CD14-positive monocyte (primary cell): ENCODE measurements at regions not wholly inside any gene's neighbourhood (a gene's known extent, or its start where the extent isn't known, plus 50 kb on each side); places are given as distances from the start of the nearest gene placed in this dataset.

ENCODE experiments used
- DNase-seq, 3 donors: peaks; one replicate each; pipeline ENCODE4 v3.0.0-alpha.2; 2011 to 2022
- H2AFZ ChIP-seq: 2 replicates; pipeline ENCODE4 v1.6.0; 2012; ENCODE audit warnings: mild to moderate bottlenecking, low read depth, low read length, inconsistent platforms; ENCODE audit not compliant: insufficient read depth, poor library complexity, severe bottlenecking
- H3K27ac ChIP-seq, 2 donors: 1 replicate in 1 of 2; 2 replicates in 1 of 2; pipeline ENCODE4 v1.5.1; 2012 to 2013; ENCODE audit warnings: low read length in 2 of 2, control low read depth in 1 of 2, inconsistent platforms in 1 of 2, low read depth in 1 of 2, mild to moderate bottlenecking in 1 of 2
- H3K27me3 ChIP-seq, 2 donors: one replicate each; pipeline versions ENCODE4 v1.6.0 to v1.6.1; 2011 to 2013; ENCODE audit warnings: low read length in 2 of 2; ENCODE audit not compliant: control insufficient read depth in 2 of 2, insufficient read depth in 2 of 2
- H3K36me3 ChIP-seq, 2 donors: replicated peaks in 1 of 2; 1 replicate in 1 of 2; 2 replicates in 1 of 2; pipeline versions ENCODE4 v1.5.1 to v1.6.1; 2012 to 2013; ENCODE audit warnings: low read length in 2 of 2, control low read depth in 1 of 2, inconsistent platforms in 1 of 2, mild to moderate bottlenecking in 1 of 2; ENCODE audit not compliant: insufficient read depth in 2 of 2, control insufficient read depth in 1 of 2
- H3K4me1 ChIP-seq, 2 donors: 1 replicate in 1 of 2; 2 replicates in 1 of 2; pipeline versions ENCODE4 v1.5.1 to v1.6.1; 2012 to 2013; ENCODE audit warnings: low read length in 2 of 2, control low read depth in 1 of 2, inconsistent platforms in 1 of 2, mild to moderate bottlenecking in 1 of 2, moderate library complexity in 1 of 2; ENCODE audit not compliant: insufficient read depth in 2 of 2, control insufficient read depth in 1 of 2
- H3K4me2 ChIP-seq: replicated peaks from 2 replicates; pipeline ENCODE3; 2012; ENCODE audit warnings: low read length, moderate library complexity, mild to moderate bottlenecking; ENCODE audit not compliant: poor library complexity, severe bottlenecking; ENCODE audit errors: extremely low read depth
- H3K4me3 ChIP-seq, 3 experiments: fragments of 200-600 bp in 1 of 3; sonication (generic) in 1 of 3; replicated peaks in 1 of 3; 1 replicate in 2 of 3; 2 replicates in 1 of 3; pipeline ENCODE4 v1.5.1; 2011 to 2013; ENCODE audit warnings: low read length in 3 of 3, mild to moderate bottlenecking in 3 of 3, control low read depth in 2 of 3, low read depth in 2 of 3, inconsistent platforms in 1 of 3, moderate library complexity in 1 of 3
- H3K79me2 ChIP-seq: 2 replicates; pipeline ENCODE4 v1.6.0; 2012; ENCODE audit warnings: mild to moderate bottlenecking, control low read depth, inconsistent platforms, low read length, moderate library complexity; ENCODE audit not compliant: insufficient read depth
- H3K9ac ChIP-seq: 2 replicates; pipeline ENCODE4 v1.6.0; 2017; ENCODE audit warnings: low read length, mild to moderate bottlenecking; ENCODE audit not compliant: insufficient read depth, poor library complexity, severe bottlenecking
- H3K9me3 ChIP-seq, 2 donors: replicated peaks in 1 of 2; 1 replicate in 1 of 2; 2 replicates in 1 of 2; pipeline versions ENCODE4 v1.5.1 to v1.6.1; 2012 to 2013; ENCODE audit warnings: low read length in 2 of 2, control low read depth in 1 of 2; ENCODE audit not compliant: control insufficient read depth in 1 of 2, insufficient read depth in 1 of 2
- H4K20me1 ChIP-seq: 2 replicates; pipeline ENCODE4 v1.6.0; 2012; ENCODE audit warnings: mild to moderate bottlenecking, low read length, control low read depth, moderate library complexity; ENCODE audit not compliant: insufficient read depth
- H3K27ac Mint-ChIP-seq, 7 donors: one replicate each; pipeline ENCODE4 v1.8.0; 2020; ENCODE audit warnings: mild to moderate bottlenecking in 7 of 7, mixed read lengths in 7 of 7, moderate library complexity in 6 of 7, inconsistent platforms in 2 of 7
- H3K27me3 Mint-ChIP-seq, 3 donors: one replicate each; pipeline ENCODE4 v1.8.0; 2021 to 2022; ENCODE audit warnings: low read depth in 3 of 3, mild to moderate bottlenecking in 3 of 3, mixed read lengths in 3 of 3, moderate library complexity in 3 of 3, inconsistent platforms in 1 of 3
- H3K36me3 Mint-ChIP-seq, 2 donors: one replicate each; pipeline ENCODE4 v1.8.0; 2020; ENCODE audit warnings: mixed read lengths in 2 of 2, inconsistent platforms in 1 of 2, mild to moderate bottlenecking in 1 of 2
- H3K4me1 Mint-ChIP-seq: one replicate; pipeline ENCODE4 v1.8.0; 2020; ENCODE audit warnings: mild to moderate bottlenecking, mixed read lengths
- H3K4me3 Mint-ChIP-seq, 2 donors: one replicate each; pipeline ENCODE4 v1.8.0; 2020; ENCODE audit warnings: mild to moderate bottlenecking in 2 of 2, mixed read lengths in 2 of 2, moderate library complexity in 1 of 2
- H3K9me3 Mint-ChIP-seq, 7 donors: one replicate each; pipeline ENCODE4 v1.8.0; 2020 to 2022; ENCODE audit warnings: mixed read lengths in 7 of 7, mild to moderate bottlenecking in 6 of 7, moderate library complexity in 6 of 7, inconsistent platforms in 2 of 7
- CTCF ChIP-seq: fragments of 200-600 bp; IDR thresholded peaks from one replicate; pipeline ENCODE4 v1.8.0; 2022; ENCODE audit warnings: antibody characterized with exemption, mild to moderate bottlenecking
- WGBS: methylation state at CpG from one replicate; pipeline ENCODE4 v1.1.5; 2013; ENCODE audit warnings: missing lambda C conversion rate; ENCODE audit not compliant: insufficient coverage; 5-methylcytosine and 5-hydroxymethylcytosine counted together
- intact Hi-C, 2 donors: fragments of 100-400 bp; cut with micrococcal nuclease; formaldehyde crosslinking; loops; one replicate each; pipeline versions ENCODE4 v1.15.0 to v1.15.1; 2023

GRCh38 chr16:47884116-47884725 is 271.6 kb downstream of the ABCC12 start:
- Mint-ChIP-seq H3K27me3 (peaks cover 0 to 13% (median 0%) of the 10 kb centered on the region in 3 donors), H3K9me3 (peaks cover 0 to 3% (median 2%) of the 10 kb centered on the region in 7 donors), H3K4me1 (no peaks in the 10 kb centered on the region), H3K36me3 (no peaks in the 10 kb centered on the region), H3K4me3 (no peak overlapping the region), H3K27ac (peak overlapping the region in 1 of 7 donors; percentile 31)
- 18% methylated on average over 1 of the region's 2 CpGs for WGBS
- DNase-seq: no peak
- Histone ChIP-seq H2AFZ (no peak overlapping the region), H3K9ac (no peak overlapping the region), H3K36me3 (no peaks in the 10 kb centered on the region), H4K20me1 (no peaks in the 10 kb centered on the region), H3K9me3 (no peaks in the 10 kb centered on the region), H3K79me2 (no peaks in the 10 kb centered on the region), H3K4me1 (no peaks in the 10 kb centered on the region), H3K4me3 (no peak overlapping the region), H3K27ac (no peak overlapping the region), H3K4me2 (no peak overlapping the region), H3K27me3 (no peaks in the 10 kb centered on the region)
- intact Hi-C loops: no loop called here
- no peak for TF ChIP-seq CTCF

- intact Hi-C loops: no loop called here
- no peak for DNase-seq
Observed at GRCh38 chr16:47881574-47881973, 274.2 kb downstream of the ABCC12 start.

More at GRCh38 chr16:47881574-47881973, 274.2 kb downstream of the ABCC12 start:
- Histone ChIP-seq H3K27ac (no peak overlapping the region), H3K9me3 (no peaks in the 10 kb centered on the region), H4K20me1 (no peaks in the 10 kb centered on the region), H2AFZ (no peak overlapping the region), H3K36me3 (no peaks in the 10 kb centered on the region), H3K4me2 (no peak overlapping the region), H3K27me3 (no peaks in the 10 kb centered on the region), H3K4me1 (no peaks in the 10 kb centered on the region), H3K9ac (no peak overlapping the region), H3K79me2 (no peaks in the 10 kb centered on the region), H3K4me3 (no peak overlapping the region)
- H3K9me3 Mint-ChIP-seq: peaks cover 0 to 3% (median 0%) of the 10 kb centered on the region in 7 donors
- H3K4me1 Mint-ChIP-seq: no peaks in the 10 kb centered on the region
- peaks cover 0 to 11% (median 0%) of the 10 kb centered on the region in 3 donors for H3K27me3 Mint-ChIP-seq
- 100% methylated on average over 1 of the region's 4 CpGs for WGBS
- no peak for TF ChIP-seq CTCF
- H3K4me3 Mint-ChIP-seq: no peak overlapping the region
- H3K36me3 Mint-ChIP-seq: no peaks in the 10 kb centered on the region
- no peak overlapping the region for H3K27ac Mint-ChIP-seq
